ENCODE measurements at regions not wholly inside any gene's neighbourhood (a gene's known extent, or its start where the extent isn't known, plus 50 kb on each side); places are given as distances from the start of the nearest gene placed in this dataset.
"Not testable (repeated sequence)": the region's sequence is repeated elsewhere in the genome, so short reads cannot be mapped to it uniquely, and the experiment has no call there.

DNA sequence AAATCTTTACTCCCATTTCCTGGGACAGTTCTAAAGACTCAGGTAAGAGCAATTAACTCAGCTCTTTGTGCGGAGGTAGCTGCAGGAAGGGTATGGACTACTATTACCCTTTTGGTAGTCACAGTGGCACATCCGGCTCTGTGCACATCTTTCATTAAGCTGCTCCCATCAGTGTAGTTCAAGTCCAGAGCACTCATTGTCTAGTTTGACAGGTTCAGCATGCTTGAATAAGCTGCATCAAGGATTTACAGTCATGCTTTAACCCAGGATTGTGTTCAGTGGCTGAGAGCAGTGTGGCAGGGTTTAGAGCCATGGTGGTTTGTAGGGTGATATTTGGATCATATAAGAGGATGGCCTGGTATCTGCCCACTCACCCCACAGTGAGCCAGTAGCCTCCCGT is 478.4 kb upstream of the NDN start:
- not testable (repeated sequence) for H3K9me3 ChIP-seq (ENCODE audit: control insufficient read depth, low read length); DNase-seq (ENCODE audit: low read depth); H3K4me1 ChIP-seq (ENCODE audit: control insufficient read depth, insufficient read depth, low read length); H3K27me3 ChIP-seq (replicated peaks; ENCODE audit: control insufficient read depth, insufficient read depth, low read length); H3K36me3 ChIP-seq (ENCODE audit: control insufficient read depth, insufficient read depth, low read length, severe bottlenecking); H3K4me3 ChIP-seq (ENCODE audit: low read length); H3K9ac ChIP-seq (ENCODE audit: low read length)

GRCh38 chr15:24202297-24202696 is 473.3 kb upstream of the NPAP1 start:
- H3K4me3 ChIP-seq (ENCODE audit: low read length); H3K36me3 ChIP-seq (ENCODE audit: control insufficient read depth, insufficient read depth, low read length, severe bottlenecking): not testable (repeated sequence)

DNA sequence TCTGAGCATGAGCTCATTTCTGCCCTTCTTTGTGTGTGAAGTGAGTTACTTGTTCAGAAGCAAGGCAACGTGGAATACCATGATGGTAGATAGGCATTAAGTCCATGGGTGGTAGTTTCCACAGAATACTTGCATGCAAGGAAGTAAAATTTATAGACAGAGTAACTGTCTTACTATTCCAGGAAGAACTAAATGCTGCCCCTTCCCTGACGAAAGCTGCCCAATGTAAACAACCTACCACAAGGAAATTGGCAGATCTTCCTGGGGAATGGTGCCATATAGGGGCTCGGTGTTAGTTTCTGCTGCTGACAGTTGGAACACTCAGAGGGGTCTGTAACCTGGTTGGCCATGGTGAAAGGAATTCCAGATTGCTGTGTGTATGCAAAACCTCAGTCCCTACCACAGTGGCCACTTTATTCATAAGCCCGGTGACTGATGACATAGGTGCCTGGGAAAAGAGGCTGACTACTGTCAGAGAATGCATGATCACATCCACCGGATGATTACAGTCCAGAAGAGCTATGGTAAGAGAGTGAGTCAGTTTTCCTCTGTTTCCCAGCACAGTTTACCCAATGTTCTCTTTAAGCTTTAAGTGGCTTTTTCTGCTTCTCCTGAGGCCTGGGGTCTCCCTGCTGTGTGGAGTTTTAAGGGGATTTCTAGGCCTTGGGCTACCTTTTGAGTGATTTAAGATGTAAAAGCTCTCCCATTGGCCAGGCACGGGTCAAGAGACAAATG is 463.7 kb upstream of the NPAP1 start:
- not testable (repeated sequence) for H3K27me3 ChIP-seq (replicated peaks; ENCODE audit: control insufficient read depth, insufficient read depth, low read length); DNase-seq (ENCODE audit: low read depth); H3K9ac ChIP-seq (ENCODE audit: low read length); H3K9me3 ChIP-seq (ENCODE audit: control insufficient read depth, low read length); H3K4me3 ChIP-seq (ENCODE audit: low read length); H3K36me3 ChIP-seq (ENCODE audit: control insufficient read depth, insufficient read depth, low read length, severe bottlenecking); H3K4me1 ChIP-seq (ENCODE audit: control insufficient read depth, insufficient read depth, low read length)

More at GRCh38 chr15:24202297-24202696, 473.3 kb upstream of the NPAP1 start:
- DNase-seq (ENCODE audit: low read depth); H3K9ac ChIP-seq (ENCODE audit: low read length); H3K4me1 ChIP-seq (ENCODE audit: control insufficient read depth, insufficient read depth, low read length); H3K9me3 ChIP-seq (ENCODE audit: control insufficient read depth, low read length); H3K27me3 ChIP-seq (replicated peaks; ENCODE audit: control insufficient read depth, insufficient read depth, low read length): not testable (repeated sequence)

DNA sequence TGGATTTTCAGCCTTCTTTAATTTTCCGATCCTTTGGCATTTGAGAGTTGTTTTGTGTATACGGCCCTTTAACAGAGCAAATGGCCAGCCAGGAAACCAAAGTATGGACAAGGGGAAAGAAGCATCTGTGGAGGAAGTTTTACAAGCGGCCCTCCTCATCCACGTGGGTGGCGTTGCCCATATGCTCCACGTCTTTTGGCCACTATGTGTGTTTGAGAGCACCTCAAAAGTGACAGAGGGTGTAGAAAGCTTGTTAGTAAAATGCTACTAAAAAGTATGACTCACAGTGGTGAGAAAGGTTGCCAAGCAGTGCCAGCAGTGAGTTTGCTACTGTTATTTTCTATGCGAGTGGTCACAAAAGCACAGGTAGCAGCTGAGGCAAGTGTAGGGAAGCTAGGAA is 451.8 kb upstream of the NPAP1 start:
- Histone ChIP-seq H3K27me3 (replicated peaks; ENCODE audit: control insufficient read depth, insufficient read depth, low read length) (no peaks in the 10 kb centered on the region), H3K9ac (ENCODE audit: low read length) (no peak overlapping the region), H3K9me3 (ENCODE audit: control insufficient read depth, low read length) (peaks cover 2% of the 10 kb centered on the region), H3K36me3 (ENCODE audit: control insufficient read depth, insufficient read depth, low read length, severe bottlenecking) (no peaks in the 10 kb centered on the region), H3K4me1 (ENCODE audit: control insufficient read depth, insufficient read depth, low read length) (no peaks in the 10 kb centered on the region), H3K4me3 (ENCODE audit: low read length) (no peak overlapping the region)
- no peak for DNase-seq (ENCODE audit: low read depth)

- H3K9ac ChIP-seq (ENCODE audit: low read length), result no peak overlapping the region
- no peak for DNase-seq (ENCODE audit: low read depth)
- no peaks in the 10 kb centered on the region for H3K27me3 ChIP-seq (replicated peaks; ENCODE audit: control insufficient read depth, insufficient read depth, low read length)
- no peaks in the 10 kb centered on the region for H3K36me3 ChIP-seq (ENCODE audit: control insufficient read depth, insufficient read depth, low read length, severe bottlenecking)
- no peak overlapping the region for H3K4me3 ChIP-seq (ENCODE audit: low read length)
- H3K4me1 ChIP-seq (ENCODE audit: control insufficient read depth, insufficient read depth, low read length), result no peaks in the 10 kb centered on the region
- H3K9me3 ChIP-seq (ENCODE audit: control insufficient read depth, low read length), result peaks cover 5% of the 10 kb centered on the region
Observed at GRCh38 chr15:24224161-24224560, 451.4 kb upstream of the NPAP1 start.

DNA sequence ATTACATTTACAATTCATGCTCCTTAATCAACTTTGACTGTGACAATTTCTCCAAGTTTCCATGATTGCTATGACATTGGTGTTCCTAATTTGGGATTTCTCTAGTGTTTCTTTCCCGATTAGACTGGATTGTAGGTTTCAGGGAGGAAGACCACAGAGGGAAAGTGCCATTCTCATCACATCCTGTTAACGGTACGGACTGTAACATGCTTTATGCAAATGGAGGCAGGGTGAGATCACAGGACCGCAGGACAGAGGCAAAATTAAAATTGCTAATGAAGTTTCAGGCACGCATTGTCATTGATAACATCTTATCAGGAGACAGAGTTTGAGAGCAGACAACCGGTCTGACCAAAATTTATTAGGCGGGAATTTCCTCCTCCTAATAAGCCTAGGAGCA is 446.7 kb upstream of the NPAP1 start:
- not testable (repeated sequence) for H3K9me3 ChIP-seq (ENCODE audit: control insufficient read depth, low read length); H3K27me3 ChIP-seq (replicated peaks; ENCODE audit: control insufficient read depth, insufficient read depth, low read length); H3K36me3 ChIP-seq (ENCODE audit: control insufficient read depth, insufficient read depth, low read length, severe bottlenecking); H3K9ac ChIP-seq (ENCODE audit: low read length); H3K4me3 ChIP-seq (ENCODE audit: low read length); H3K4me1 ChIP-seq (ENCODE audit: control insufficient read depth, insufficient read depth, low read length); DNase-seq (ENCODE audit: low read depth)

- not testable (repeated sequence) for H3K9ac ChIP-seq (ENCODE audit: low read length); H3K4me1 ChIP-seq (ENCODE audit: control insufficient read depth, insufficient read depth, low read length); H3K9me3 ChIP-seq (ENCODE audit: control insufficient read depth, low read length); H3K4me3 ChIP-seq (ENCODE audit: low read length); H3K36me3 ChIP-seq (ENCODE audit: control insufficient read depth, insufficient read depth, low read length, severe bottlenecking); DNase-seq (ENCODE audit: low read depth); H3K27me3 ChIP-seq (replicated peaks; ENCODE audit: control insufficient read depth, insufficient read depth, low read length)
Observed at GRCh38 chr15:24233134-24233533, 442.4 kb upstream of the NPAP1 start.

DNA sequence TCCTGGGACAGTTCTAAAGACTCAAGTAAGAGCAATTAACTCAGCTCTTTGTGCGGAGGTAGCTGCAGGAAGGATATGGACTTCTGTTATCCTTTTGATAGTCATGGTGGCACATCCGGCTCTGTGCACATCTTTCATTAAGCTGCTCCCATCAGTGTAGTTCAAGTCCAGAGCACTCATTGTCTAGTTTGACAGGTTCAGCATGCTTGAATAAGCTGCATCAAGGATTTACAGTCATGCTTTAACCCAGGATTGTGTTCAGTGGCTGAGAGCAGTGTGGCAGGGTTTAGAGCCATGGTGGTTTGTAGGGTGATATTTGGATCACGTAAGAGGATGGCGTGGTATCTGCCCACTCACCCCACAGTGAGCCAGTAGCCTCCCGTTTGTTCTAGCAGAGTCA is 435.0 kb upstream of the NPAP1 start:
- DNase-seq (ENCODE audit: low read depth); H3K4me1 ChIP-seq (ENCODE audit: control insufficient read depth, insufficient read depth, low read length); H3K4me3 ChIP-seq (ENCODE audit: low read length); H3K9ac ChIP-seq (ENCODE audit: low read length); H3K36me3 ChIP-seq (ENCODE audit: control insufficient read depth, insufficient read depth, low read length, severe bottlenecking); H3K27me3 ChIP-seq (replicated peaks; ENCODE audit: control insufficient read depth, insufficient read depth, low read length); H3K9me3 ChIP-seq (ENCODE audit: control insufficient read depth, low read length): not testable (repeated sequence)

GRCh38 chr15:24259106-24259505 is 416.5 kb upstream of the NPAP1 start:
- H3K36me3 ChIP-seq (ENCODE audit: control insufficient read depth, insufficient read depth, low read length, severe bottlenecking); H3K9ac ChIP-seq (ENCODE audit: low read length); DNase-seq (ENCODE audit: low read depth); H3K9me3 ChIP-seq (ENCODE audit: control insufficient read depth, low read length); H3K4me3 ChIP-seq (ENCODE audit: low read length); H3K27me3 ChIP-seq (replicated peaks; ENCODE audit: control insufficient read depth, insufficient read depth, low read length); H3K4me1 ChIP-seq (ENCODE audit: control insufficient read depth, insufficient read depth, low read length): not testable (repeated sequence)

- H3K36me3 ChIP-seq (ENCODE audit: control insufficient read depth, insufficient read depth, low read length, severe bottlenecking); H3K9me3 ChIP-seq (ENCODE audit: control insufficient read depth, low read length); H3K9ac ChIP-seq (ENCODE audit: low read length); H3K4me3 ChIP-seq (ENCODE audit: low read length); H3K4me1 ChIP-seq (ENCODE audit: control insufficient read depth, insufficient read depth, low read length); DNase-seq (ENCODE audit: low read depth); H3K27me3 ChIP-seq (replicated peaks; ENCODE audit: control insufficient read depth, insufficient read depth, low read length): not testable (repeated sequence)
Observed at GRCh38 chr15:24260407-24260806, 415.2 kb upstream of the NPAP1 start.

- H3K9ac ChIP-seq (ENCODE audit: low read length); H3K36me3 ChIP-seq (ENCODE audit: control insufficient read depth, insufficient read depth, low read length, severe bottlenecking); H3K4me3 ChIP-seq (ENCODE audit: low read length); H3K9me3 ChIP-seq (ENCODE audit: control insufficient read depth, low read length); DNase-seq (ENCODE audit: low read depth); H3K27me3 ChIP-seq (replicated peaks; ENCODE audit: control insufficient read depth, insufficient read depth, low read length); H3K4me1 ChIP-seq (ENCODE audit: control insufficient read depth, insufficient read depth, low read length): not testable (repeated sequence)
Observed at GRCh38 chr15:24260854-24261253, 414.7 kb upstream of the NPAP1 start.

DNA sequence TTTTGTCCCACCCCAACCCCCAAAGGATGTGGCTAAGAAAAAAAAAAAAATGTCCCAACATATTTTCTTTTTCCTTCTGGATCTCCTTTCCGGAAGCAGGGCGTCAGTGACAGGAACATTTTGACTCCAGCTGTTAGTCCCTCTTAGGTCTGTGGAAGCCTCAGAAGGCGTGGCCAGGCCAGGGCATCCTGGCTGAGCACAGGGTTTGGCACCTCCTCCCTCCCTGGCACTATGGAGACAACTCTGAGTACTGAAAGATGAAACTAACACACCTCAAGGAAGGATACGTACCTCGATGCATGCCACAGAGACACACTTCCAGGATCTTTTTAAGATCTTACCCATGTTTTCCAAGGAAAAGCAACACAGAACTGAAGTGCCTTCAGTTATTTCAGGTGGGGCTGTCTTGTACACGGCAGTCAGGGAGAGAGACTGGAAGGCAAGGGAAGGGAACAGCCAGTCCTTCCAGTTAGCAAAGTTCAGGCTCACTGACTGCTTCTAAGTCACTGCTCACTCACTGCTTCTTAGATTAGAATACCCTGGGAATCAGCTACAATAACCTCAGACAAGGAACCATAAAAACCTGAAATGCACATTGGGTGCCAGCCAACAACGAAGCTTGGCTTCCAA is 406.9 kb upstream of the NPAP1 start:
- H3K27me3 ChIP-seq (replicated peaks; ENCODE audit: control insufficient read depth, insufficient read depth, low read length); H3K9ac ChIP-seq (ENCODE audit: low read length); DNase-seq (ENCODE audit: low read depth); H3K4me3 ChIP-seq (ENCODE audit: low read length); H3K4me1 ChIP-seq (ENCODE audit: control insufficient read depth, insufficient read depth, low read length); H3K9me3 ChIP-seq (ENCODE audit: control insufficient read depth, low read length); H3K36me3 ChIP-seq (ENCODE audit: control insufficient read depth, insufficient read depth, low read length, severe bottlenecking): not testable (repeated sequence)

All from adipocyte (in vitro differentiated cells).